ENCODE measurements at regions not wholly inside any gene's neighbourhood (a gene's known extent, or its start where the extent isn't known, plus 50 kb on each side); places are given as distances from the start of the nearest gene placed in this dataset.

GRCh38 chr2:173651891-173652290 is 297.2 kb downstream of the CDCA7 start:
- TF ChIP-seq, protein P1, sequence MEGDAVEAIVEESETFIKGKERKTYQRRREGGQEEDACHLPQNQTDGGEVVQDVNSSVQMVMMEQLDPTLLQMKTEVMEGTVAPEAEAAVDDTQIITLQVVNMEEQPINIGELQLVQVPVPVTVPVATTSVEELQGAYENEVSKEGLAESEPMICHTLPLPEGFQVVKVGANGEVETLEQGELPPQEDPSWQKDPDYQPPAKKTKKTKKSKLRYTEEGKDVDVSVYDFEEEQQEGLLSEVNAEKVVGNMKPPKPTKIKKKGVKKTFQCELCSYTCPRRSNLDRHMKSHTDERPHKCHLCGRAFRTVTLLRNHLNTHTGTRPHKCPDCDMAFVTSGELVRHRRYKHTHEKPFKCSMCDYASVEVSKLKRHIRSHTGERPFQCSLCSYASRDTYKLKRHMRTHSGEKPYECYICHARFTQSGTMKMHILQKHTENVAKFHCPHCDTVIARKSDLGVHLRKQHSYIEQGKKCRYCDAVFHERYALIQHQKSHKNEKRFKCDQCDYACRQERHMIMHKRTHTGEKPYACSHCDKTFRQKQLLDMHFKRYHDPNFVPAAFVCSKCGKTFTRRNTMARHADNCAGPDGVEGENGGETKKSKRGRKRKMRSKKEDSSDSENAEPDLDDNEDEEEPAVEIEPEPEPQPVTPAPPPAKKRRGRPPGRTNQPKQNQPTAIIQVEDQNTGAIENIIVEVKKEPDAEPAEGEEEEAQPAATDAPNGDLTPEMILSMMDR (IDR thresholded peaks at IDR 0.05; ENCODE audit: insufficient read depth, low read length) = no peak
- no peak for TF ChIP-seq POLR2AphosphoS5 (IDR thresholded peaks at IDR 0.05; ENCODE audit: low read depth)
- TF ChIP-seq REST (IDR thresholded peaks at IDR 0.05; ENCODE audit: insufficient replicate concordance, low read depth) = no peak
- TF ChIP-seq SPI1 (IDR thresholded peaks at IDR 0.05; ENCODE audit: borderline replicate concordance, low read depth) = no peak
- no peak for TF ChIP-seq GABPA (IDR thresholded peaks at IDR 0.05; ENCODE audit: low read depth)
